ENCODE measurements at regions not wholly inside any gene's neighbourhood (a gene's known extent, or its start where the extent isn't known, plus 50 kb on each side); places are given as distances from the start of the nearest gene placed in this dataset.

- no peak for DNase-seq (ENCODE audit: low read depth in 2 of 2)
Measured at GRCh38 chr20:10921491-10922010, 247.8 kb upstream of the JAG1 start.

- DNase-seq (ENCODE audit: low read depth in 2 of 2): no peak
Measured at GRCh38 chr20:10922506-10922905, 248.7 kb upstream of the JAG1 start.

GRCh38 chr20:10922941-10923340 is 249.1 kb upstream of the JAG1 start:
- no peak for DNase-seq (ENCODE audit: low read depth in 2 of 2)

- no peak for DNase-seq (ENCODE audit: low read depth in 2 of 2)
Measured at GRCh38 chr20:10924644-10925201, 250.9 kb upstream of the JAG1 start.

- no peak for DNase-seq (ENCODE audit: low read depth in 2 of 2)
Measured at GRCh38 chr20:10925767-10926166, 252.0 kb upstream of the JAG1 start.

GRCh38 chr20:10927011-10927583 is 253.3 kb upstream of the JAG1 start:
- DNase-seq (ENCODE audit: low read depth in 2 of 2): no peak

GRCh38 chr20:10927936-10928840 is 254.4 kb upstream of the JAG1 start:
- no peak for DNase-seq (ENCODE audit: low read depth in 2 of 2)

GRCh38 chr20:10928841-10929421 is 255.1 kb upstream of the JAG1 start:
- no peak for DNase-seq (ENCODE audit: low read depth in 2 of 2)

GRCh38 chr20:10935658-10936402 is 262.0 kb upstream of the JAG1 start:
- no peak for DNase-seq (ENCODE audit: low read depth in 2 of 2)

GRCh38 chr20:10936786-10937185 is 263.0 kb upstream of the JAG1 start:
- no peak for DNase-seq (ENCODE audit: low read depth in 2 of 2)

- no peak for DNase-seq (ENCODE audit: low read depth in 2 of 2)
Measured at GRCh38 chr20:10939331-10939941, 265.6 kb upstream of the JAG1 start.

- DNase-seq (ENCODE audit: low read depth in 2 of 2): no peak
Measured at GRCh38 chr20:10940941-10941340, 267.1 kb upstream of the JAG1 start.

- DNase-seq (ENCODE audit: low read depth in 2 of 2): no peak
Measured at GRCh38 chr20:10943686-10944265, 270.0 kb upstream of the JAG1 start.

GRCh38 chr20:10946124-10946880 is 272.5 kb upstream of the JAG1 start:
- no peak for DNase-seq (ENCODE audit: low read depth in 2 of 2)

GRCh38 chr20:10947726-10948125 is 273.9 kb upstream of the JAG1 start:
- DNase-seq (ENCODE audit: low read depth in 2 of 2): no peak

- DNase-seq (ENCODE audit: low read depth in 2 of 2): no peak
Measured at GRCh38 chr20:10949930-10950783, 276.4 kb upstream of the JAG1 start.

- no peak for DNase-seq (ENCODE audit: low read depth in 2 of 2)
Measured at GRCh38 chr20:10951216-10951615, 277.4 kb upstream of the JAG1 start.

- DNase-seq (ENCODE audit: low read depth in 2 of 2): no peak
Measured at GRCh38 chr20:10951904-10952303, 278.1 kb upstream of the JAG1 start.

- DNase-seq (ENCODE audit: low read depth in 2 of 2): no peak
Measured at GRCh38 chr20:10953437-10953836, 279.6 kb upstream of the JAG1 start.
